ENCODE measurements at regions not wholly inside any gene's neighbourhood (a gene's known extent, or its start where the extent isn't known, plus 50 kb on each side); places are given as distances from the start of the nearest gene placed in this dataset.

- TF ChIP-seq MAFK (IDR thresholded peaks at IDR 0.05; ENCODE audit: low read depth, low read length) (no peak), SIX5 (IDR thresholded peaks at IDR 0.05; ENCODE audit: low read depth, low read length) (no peak), YY1 (IDR thresholded peaks at IDR 0.05; ENCODE audit: low read depth, low read length) (no peak), ZNF274 (IDR thresholded peaks at IDR 0.05; ENCODE audit: borderline replicate concordance, extremely low read depth, low read length) (no peak), E2F6 (IDR thresholded peaks at IDR 0.05) (no peak)
These were observed 1273.8 kb downstream of the FAM181B start (continued) for GRCh38 chr11:81459766-81460306.

All from H1 (cell line).